KMS-11 (cell line): ENCODE measurements at regions not wholly inside any gene's neighbourhood (a gene's known extent, or its start where the extent isn't known, plus 50 kb on each side); places are given as distances from the start of the nearest gene placed in this dataset.

ENCODE experiments used
- H2AFZ ChIP-seq: fragments of 200-600 bp; sonication (generic); 2 replicates; pipeline ENCODE4 v1.6.1; 2016; ENCODE audit warnings: antibody characterized with exemption, mixed run types, low read depth
- H3K27ac ChIP-seq: fragments of 200-600 bp; sonication (generic); 2 replicates; pipeline ENCODE4 v1.6.1; 2016; ENCODE audit warnings: mild to moderate bottlenecking, mixed run types
- H3K27me3 ChIP-seq: fragments of 200-600 bp; sonication (generic); 2 replicates; pipeline ENCODE4 v1.6.1; 2017; ENCODE audit warnings: mild to moderate bottlenecking, low read depth, mixed run types, moderate library complexity; ENCODE audit not compliant: insufficient read depth
- H3K36me3 ChIP-seq: fragments of 200-600 bp; sonication (generic); 2 replicates; pipeline ENCODE4 v1.6.1; 2017; ENCODE audit warnings: mild to moderate bottlenecking, mixed run types; ENCODE audit not compliant: insufficient read depth
- H3K4me1 ChIP-seq: fragments of 200-600 bp; sonication (generic); 2 replicates; pipeline ENCODE4 v1.6.1; 2016; ENCODE audit warnings: mild to moderate bottlenecking, low read depth, mixed run types; ENCODE audit not compliant: poor library complexity, severe bottlenecking
- H3K4me2 ChIP-seq: fragments of 200-600 bp; sonication (generic); 2 replicates; pipeline ENCODE4 v1.7.0; 2016; ENCODE audit warnings: mild to moderate bottlenecking, mixed run types
- H3K4me3 ChIP-seq: fragments of 200-600 bp; sonication (generic); IDR thresholded peaks from 2 replicates; pipeline ENCODE4 v1.6.1; 2017; ENCODE audit warnings: low read depth, low read length, mixed read lengths; ENCODE audit not compliant: insufficient read depth
- H3K79me2 ChIP-seq: fragments of 200-600 bp; sonication (generic); 2 replicates; pipeline ENCODE4 v1.6.1; 2016; ENCODE audit warnings: low read depth, mixed run types; ENCODE audit not compliant: insufficient read depth
- H3K9ac ChIP-seq: fragments of 200-600 bp; sonication (generic); 2 replicates; pipeline ENCODE4 v1.6.1; 2016; ENCODE audit warnings: mild to moderate bottlenecking, mixed run types
- H4K20me1 ChIP-seq: fragments of 200-600 bp; sonication (generic); 2 replicates; pipeline ENCODE4 v1.6.1; 2016; ENCODE audit warnings: mild to moderate bottlenecking, mixed run types; ENCODE audit not compliant: insufficient read depth
- CTCF ChIP-seq: fragments of 200-600 bp; sonication (generic); conservative IDR thresholded peaks from 2 replicates; pipeline ENCODE4 v1.6.1; 2017; ENCODE audit warnings: low read depth, mild to moderate bottlenecking, antibody characterized with exemption, low read length, moderate library complexity, mixed read lengths

GRCh38 chr21:20592463-20592862, 405.7 kb upstream of the NCAM2 start:
- H3K36me3 ChIP-seq, result no peaks in the 10 kb centered on the region
- H4K20me1 ChIP-seq, result no peaks in the 10 kb centered on the region
- H3K4me1 ChIP-seq, result no peaks in the 10 kb centered on the region
- H3K4me3 ChIP-seq, result no peak overlapping the region
- H2AFZ ChIP-seq, result no peak overlapping the region
- no peaks in the 10 kb centered on the region for H3K79me2 ChIP-seq
- no peak overlapping the region for H3K9ac ChIP-seq
- TF ChIP-seq CTCF, result no peak
- no peak overlapping the region for H3K27ac ChIP-seq
- no peak overlapping the region for H3K4me2 ChIP-seq
- H3K27me3 ChIP-seq, result no peaks in the 10 kb centered on the region

GRCh38 chr21:20603236-20603635, 395.0 kb upstream of the NCAM2 start:
- Histone ChIP-seq H3K9ac (no peak overlapping the region), H2AFZ (no peak overlapping the region), H4K20me1 (no peaks in the 10 kb centered on the region), H3K4me2 (no peak overlapping the region), H3K36me3 (no peaks in the 10 kb centered on the region), H3K27ac (no peak overlapping the region), H3K79me2 (no peaks in the 10 kb centered on the region), H3K4me3 (no peak overlapping the region), H3K4me1 (no peaks in the 10 kb centered on the region), H3K27me3 (no peaks in the 10 kb centered on the region)
- no peak for TF ChIP-seq CTCF

GRCh38 chr21:20611008-20611407, 387.2 kb upstream of the NCAM2 start:
- no peak for TF ChIP-seq CTCF

GRCh38 chr21:20613654-20614053, 384.6 kb upstream of the NCAM2 start:
- H3K36me3 ChIP-seq, result no peaks in the 10 kb centered on the region
- H2AFZ ChIP-seq, result no peak overlapping the region
- no peaks in the 10 kb centered on the region for H3K79me2 ChIP-seq
- TF ChIP-seq CTCF, result no peak
- H3K27ac ChIP-seq, result no peak overlapping the region
- H3K4me1 ChIP-seq, result no peaks in the 10 kb centered on the region
- no peak overlapping the region for H3K4me3 ChIP-seq
- no peaks in the 10 kb centered on the region for H4K20me1 ChIP-seq
- no peaks in the 10 kb centered on the region for H3K27me3 ChIP-seq
- no peak overlapping the region for H3K9ac ChIP-seq
- H3K4me2 ChIP-seq, result no peak overlapping the region

More at GRCh38 chr21:20611008-20611407, 387.2 kb upstream of the NCAM2 start:
- Histone ChIP-seq H3K4me1 (no peaks in the 10 kb centered on the region), H3K27ac (no peak overlapping the region), H3K4me3 (no peak overlapping the region), H3K79me2 (no peaks in the 10 kb centered on the region), H2AFZ (no peak overlapping the region), H3K4me2 (no peak overlapping the region), H3K27me3 (no peaks in the 10 kb centered on the region), H3K9ac (no peak overlapping the region), H4K20me1 (no peaks in the 10 kb centered on the region), H3K36me3 (no peaks in the 10 kb centered on the region)
